Hypothalamus (tissue), 51 donors: ENCODE measurements at regions not wholly inside any gene's neighbourhood (a gene's known extent, or its start where the extent isn't known, plus 50 kb on each side); places are given as distances from the start of the nearest gene placed in this dataset.

Experiments used
- DNase-seq, 51 donors: peaks; one replicate each; lab custom pipeline; 2025; lab: John Stamatoyannopoulos, UW

DNA sequence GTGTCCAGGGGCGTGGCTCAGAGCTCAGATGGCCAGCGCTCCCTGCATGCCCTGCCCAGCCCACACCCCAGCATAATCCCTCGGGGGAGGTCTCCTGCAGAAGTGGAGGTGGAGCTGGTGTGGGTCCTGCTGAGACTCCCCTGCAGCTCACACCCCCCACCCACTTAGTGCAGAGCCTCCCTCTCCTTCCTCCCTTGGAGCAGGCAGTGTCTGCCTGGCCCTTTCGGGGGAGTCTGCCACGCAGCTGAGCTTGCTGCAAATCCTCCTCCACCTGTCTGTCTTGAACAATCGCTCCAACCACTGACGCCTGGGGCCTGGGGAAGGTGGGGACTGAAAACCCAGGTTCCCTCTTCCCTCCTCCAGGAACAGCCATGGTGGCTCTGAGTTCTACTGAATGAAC is 219.7 kb upstream of the PPP2R2D start:
- no peak for DNase-seq

DNA sequence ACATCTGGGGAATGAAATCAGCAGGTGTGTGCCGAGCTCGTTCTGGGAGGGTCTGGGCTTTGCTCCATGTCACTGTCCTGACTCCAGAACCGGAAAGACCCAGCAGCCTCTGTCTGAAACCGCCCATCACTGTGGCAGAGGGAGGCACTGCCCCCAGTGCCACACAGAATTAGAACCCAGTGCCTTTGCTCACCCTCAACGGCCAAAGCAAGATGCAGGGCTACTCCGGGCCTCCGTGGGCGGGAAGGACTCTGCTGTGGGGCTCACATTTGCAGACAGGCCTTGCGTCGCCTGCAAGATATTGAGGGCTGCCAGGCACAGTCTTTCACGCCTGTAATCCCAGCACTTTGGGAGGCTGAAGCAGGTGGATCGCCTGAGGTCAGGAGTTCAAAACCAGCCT is 219.2 kb upstream of the PPP2R2D start:
- DNase-seq = no peak

DNA sequence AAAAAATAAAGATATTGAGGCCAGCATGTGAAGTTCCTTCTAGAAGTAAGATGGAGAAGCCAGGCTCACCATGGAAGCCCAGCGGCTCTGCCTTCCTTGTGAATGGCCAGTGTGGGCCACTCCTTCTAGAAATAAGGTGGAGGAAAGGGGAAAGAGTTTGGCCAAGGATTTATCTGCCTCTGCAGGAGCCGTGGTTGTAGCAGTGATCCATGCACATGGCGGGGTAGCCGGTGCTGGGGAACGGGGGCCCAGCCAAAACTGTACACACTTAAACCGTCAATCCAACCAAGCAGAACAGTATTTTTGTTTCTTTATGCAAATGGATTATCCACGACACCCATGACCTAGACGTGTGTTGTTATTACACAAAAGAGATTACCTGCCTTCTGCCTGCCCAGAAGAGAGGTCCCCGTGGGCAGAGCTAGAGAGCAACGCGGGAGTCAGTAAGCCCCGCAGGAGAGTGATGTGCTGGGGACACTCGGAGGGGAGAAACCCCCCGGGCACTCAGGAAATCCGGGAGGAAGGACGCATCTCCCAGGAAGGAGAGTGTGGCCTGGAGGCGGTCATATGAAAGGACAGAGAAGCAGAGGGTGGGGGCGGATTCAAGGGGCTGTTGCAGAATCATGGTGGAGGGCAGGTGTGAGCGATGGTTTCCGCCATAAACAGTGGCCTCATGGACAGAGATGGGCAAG is 218.4 kb upstream of the PPP2R2D start:
- no peak for DNase-seq

DNA sequence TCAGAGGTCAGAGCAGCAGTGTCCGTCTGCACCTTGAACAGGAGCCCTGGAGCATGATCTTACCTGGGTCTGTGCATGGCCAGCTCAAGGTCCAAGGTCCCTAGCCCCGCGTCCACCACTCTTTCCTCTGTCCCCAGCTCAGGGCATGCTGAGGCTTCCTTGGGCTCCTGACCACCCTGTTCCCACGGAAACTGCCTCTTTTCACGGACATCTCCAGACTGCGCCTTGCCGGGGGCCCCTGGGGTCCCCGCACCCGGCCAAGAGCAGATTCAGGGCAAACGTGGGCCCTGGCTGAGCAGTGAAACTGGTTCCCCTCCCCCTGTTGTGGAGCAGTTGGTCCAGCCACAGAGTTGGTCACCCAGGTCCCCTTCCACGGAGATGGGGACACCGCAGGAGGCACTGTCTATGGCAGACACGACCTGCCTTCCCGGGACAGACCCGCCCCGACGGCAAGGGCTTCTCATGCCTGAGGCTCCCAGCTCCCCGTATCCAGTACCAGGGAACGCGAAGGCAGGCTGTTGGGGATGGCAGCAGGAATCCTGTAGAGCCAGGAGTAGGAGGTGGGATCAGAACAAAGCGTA is 217.4 kb upstream of the PPP2R2D start:
- DNase-seq = no peak

DNA sequence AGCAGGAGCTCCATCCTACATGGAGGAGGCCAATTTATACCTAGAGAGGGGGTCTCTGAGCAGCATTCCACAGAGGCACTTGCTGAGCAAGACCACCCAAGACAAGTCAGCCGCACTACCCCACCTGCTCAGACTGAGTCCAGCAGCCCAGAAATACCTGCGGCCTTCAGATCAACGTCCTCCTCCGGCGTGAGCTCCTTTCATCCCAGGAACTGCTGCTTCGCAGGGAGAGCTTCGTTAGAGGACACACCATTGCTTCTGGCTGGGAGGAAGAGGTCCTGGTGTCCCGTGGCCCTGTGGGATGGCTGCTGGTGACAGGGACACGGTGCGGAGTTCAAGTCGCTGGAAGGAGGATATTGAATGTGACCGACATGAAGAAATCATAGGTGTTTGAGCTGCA is 216.9 kb upstream of the PPP2R2D start:
- DNase-seq = no peak

DNA sequence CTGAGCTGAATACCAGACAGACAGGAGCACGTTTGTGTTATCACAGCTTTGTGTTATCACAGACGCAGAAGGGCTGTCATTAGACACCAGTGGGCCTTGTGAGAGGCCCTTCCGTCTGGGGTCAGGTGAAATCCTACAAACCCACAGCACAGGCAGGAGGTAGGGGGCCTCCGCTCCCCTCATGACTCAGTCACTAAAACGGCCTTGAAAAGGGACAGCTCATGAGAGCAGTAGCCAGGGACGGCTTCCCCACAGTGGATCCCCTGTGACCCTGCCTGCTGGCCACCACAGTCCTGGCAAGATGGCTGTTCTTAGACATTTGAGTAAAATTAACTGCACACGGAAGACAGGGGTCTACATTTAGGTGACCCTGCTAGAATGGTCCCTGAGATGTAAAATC is 215.8 kb upstream of the PPP2R2D start:
- no peak for DNase-seq

DNA sequence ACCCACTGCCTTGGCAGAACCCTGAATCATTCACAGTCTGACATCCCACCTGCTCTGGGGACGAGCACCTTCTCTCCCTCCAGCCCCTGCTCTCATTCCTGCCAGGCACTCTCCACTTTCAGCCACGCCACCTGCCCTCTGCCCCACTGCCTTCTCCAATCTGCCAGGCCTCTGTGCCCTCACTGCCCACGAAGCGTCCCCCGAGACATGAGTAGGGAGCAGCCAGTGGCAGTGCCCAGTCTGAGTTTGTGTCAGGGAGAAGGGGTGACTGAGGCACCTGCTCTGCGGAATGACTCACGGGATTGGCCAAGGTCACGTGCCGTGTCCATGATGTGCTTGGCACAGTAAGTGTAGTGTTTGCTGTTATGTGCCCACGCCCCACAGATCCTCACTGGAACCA is 215.2 kb upstream of the PPP2R2D start:
- no peak for DNase-seq

DNA sequence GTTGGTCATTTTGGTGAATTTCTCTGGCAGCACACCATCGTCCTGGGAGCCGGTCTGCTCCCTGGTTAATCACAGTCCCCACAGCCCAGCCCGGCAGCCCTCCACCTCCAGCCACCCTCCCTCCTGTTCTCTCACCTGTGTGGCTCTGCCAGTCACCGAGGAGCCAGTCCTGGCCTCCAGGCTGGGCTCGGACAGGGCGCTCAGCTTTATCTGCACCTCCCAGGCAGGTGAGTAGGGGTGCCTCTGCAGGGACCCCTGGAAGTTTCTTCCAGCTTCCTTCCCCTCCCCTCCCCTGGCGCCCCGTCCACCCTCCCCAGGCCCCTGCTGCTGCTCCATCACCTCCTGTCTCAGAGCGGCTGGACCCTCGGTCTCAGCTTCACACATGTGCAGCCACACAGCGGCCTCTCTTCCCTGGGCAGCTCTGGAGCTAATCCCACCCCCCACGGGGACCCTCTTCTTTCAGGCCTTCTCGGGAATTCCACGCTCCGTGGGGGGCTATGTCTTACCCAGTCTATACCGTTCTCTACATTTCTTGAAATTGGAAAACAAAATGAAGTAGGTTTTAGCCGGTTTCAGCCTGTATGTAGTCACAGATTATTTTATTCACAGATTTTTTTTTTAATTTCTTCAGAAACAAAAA is 213.9 kb upstream of the PPP2R2D start:
- DNase-seq = no peak

DNA sequence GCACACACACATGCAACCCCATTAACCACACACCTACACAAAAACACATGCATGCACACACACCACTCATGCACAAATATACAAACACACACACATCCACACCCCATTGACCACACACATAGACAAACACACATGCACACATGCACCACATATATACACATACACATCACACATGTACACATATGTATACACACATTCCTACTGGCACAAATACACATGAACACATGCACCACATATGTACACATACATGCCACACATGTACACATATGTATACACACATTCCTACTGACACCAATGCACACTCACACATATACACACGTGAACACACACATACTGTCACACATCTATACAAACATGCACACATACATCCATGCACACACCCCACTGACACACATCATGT is 212.5 kb upstream of the PPP2R2D start:
- DNase-seq = no peak

DNA sequence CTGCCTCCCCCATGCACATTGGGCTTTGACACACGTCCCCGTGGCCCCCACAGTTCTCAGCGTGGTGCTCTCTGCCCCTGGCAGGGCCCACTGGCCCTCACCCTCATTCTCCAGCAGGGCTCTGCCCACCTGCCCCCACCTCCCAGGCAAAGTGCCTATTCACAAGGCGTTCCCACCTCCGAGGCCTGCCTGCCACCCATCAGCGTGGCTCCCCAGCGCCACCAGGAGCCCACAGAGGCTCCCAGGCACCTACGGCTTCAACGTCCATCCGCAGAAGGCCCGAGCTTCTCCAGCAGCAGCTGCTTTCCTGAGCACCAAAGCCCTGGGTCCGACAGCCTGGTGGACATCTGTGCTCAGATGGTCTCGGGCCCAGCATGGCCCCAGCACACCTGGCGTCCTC is 211.8 kb upstream of the PPP2R2D start:
- DNase-seq = no peak

DNA sequence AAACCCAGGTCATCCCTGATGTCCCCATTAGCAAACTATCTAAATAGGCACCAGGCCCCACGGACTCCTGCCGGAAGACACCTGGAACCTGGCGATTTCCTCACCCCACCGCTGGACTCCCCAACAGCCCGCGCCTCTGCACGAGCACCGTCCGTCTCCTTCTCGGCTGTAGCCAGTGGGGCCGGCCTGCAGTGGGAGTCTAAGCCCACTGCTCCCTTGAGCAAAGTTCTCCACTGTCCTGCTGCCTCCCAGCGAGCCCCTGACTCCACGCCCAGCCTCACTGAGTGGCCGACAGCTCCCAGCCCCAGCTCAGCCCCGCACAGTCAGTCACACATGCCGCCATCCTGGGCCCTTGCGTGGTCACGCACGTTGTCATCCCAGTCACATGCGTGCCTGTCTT is 211.3 kb upstream of the PPP2R2D start:
- no peak for DNase-seq

DNA sequence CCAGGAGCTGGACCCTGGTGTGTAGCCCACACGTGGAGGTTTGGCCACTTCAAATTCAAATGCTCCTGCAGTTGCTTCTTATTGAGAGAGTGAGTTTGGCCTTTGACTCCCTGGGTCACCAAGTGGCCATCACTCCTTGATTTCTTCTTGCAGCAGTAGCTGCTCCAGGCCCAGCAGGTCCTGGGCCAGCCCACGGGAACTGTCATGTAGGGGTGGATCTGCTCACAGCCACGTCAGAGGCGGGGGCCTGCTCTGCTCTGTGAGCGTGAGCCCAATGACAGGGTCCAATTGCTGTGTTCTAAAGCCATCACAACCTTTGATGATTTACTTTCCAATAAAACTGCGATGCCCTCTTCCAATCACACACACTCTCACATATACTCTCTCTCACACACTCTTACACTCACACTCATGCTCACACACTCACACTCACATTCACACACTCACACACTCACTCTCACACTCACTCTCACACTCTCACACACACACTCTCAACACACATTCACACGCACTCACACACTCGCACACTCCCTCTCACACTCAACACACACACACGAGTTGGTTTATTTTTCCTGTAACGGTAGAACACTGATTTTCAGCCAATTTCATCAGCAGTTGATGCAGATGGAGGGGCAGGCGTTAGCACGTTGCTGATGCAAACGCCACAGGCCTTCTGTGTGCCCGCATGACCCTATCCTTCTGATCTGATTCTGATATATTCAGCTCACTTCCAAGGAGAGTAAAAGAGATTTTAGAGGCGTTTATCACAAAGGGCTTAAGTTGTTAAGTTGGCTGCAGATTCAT is 210.7 kb upstream of the PPP2R2D start:
- DNase-seq = no peak

DNA sequence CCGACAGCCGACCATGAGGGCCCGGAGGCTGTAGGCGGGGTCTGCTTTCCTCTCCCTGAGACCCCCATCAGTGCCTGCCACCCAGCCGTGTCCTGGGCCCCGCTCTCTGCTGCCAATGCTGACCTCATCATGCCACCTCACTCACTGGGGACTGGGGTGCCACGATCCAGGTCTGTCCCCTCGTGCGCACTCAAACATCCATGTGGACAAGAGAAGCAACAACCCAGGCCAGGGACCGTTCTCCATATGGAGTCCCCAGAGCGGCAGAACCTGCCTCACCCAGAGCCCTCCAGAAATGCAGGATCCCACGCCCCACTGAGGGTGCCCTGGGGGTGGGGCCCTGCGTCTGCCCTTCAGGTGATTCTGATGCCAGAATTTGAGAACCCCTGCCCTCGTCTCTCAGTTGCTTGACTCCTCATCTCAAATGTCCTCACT is 210.0 kb upstream of the PPP2R2D start:
- no peak for DNase-seq

DNA sequence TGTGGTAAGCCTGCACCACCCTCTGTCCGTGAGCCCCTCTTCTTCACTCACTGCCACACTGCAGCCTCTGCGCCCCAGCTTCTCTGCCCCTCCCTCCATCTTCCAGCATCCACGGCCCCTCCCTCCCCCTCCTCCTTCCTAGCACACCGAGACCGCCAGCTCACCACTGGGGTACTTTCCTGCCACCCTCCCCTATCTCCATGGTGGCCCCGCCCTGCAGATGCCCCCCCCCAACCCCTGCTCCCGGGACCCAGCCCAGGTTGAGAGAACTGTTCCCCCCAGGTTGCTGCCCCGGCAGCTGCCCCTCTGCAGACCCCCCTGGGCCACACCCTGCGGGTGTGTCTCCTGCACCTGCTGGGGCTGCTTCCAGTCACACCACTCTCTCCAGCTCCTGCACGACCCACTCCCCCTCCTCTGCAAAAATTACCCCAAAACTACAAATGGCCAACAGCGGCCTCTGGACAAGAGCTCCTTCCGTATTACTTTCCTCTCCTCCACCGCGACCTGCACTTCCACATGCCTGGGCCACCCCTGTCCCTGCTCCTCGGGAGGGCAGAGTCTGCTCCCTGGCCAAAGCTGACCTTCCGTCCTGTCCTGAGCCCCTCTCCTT is 209.2 kb upstream of the PPP2R2D start:
- DNase-seq = no peak

DNA sequence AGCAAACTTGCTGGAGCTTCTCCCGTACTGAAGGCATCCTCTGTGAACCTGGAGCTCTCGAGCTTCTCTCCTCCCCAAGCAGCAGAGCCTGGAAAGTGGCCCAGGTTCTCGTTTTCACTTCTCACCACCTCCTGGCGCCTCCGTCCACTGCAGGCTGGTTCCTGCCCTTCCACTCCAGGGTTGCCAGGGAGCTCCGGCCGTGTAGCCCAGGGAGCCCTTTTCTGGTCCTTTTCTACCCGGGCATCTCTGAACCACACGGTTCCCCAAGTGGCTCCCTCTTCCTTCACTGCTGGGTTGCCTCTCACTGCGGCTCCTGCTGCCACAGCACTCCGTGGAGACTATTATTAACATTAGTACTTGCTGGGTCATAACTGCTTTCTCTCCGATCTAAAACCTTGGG is 208.6 kb upstream of the PPP2R2D start:
- no peak for DNase-seq

DNA sequence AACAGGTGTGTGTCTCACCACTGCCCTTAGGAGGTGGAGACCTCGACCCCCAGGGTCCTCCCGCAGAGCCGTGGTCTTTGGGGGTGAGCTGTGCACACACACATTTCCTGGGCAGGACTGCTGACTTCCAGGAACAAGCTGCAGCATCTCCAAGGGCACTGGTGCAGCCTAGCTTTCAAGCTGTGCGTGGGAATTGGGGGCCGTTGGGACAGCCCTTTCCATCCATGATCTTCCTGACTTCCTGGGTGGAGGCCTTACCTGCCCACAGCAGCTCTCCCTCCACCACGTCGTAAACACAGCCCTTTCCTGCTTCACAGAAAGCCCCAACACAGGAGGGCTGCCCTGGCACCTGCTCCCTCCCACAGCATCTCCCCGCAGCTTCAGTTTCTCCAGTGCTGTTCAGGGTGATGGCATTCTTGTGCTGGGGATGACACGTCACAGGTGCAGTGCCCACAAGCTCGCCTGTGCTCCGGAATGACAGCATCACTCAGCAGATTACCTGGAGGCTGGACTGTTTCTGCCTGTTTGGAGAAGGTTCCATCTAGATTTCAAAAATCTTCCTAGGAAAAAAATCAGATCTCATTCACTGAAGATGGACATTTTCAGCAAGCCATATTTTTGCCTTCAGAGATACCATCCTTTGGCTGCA is 208.0 kb upstream of the PPP2R2D start:
- no peak for DNase-seq

DNA sequence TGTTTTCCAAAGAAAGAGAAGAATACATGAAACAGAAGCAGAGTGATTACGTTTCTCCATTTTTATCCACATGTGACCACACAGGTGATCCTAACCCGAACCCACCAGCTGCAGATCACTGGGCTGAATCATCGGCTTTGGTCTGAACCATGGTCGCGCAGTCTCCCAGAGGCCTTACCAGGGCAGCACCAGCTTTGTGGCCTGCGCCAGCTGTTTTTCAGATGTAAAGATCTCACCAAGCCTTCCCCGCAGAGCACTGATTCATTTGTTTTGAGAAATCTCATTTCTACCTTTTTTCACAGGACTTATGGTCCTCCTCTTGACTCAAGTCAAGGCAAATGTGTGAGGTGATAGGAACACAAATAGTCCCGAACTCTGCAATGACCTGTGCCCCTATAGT is 207.0 kb upstream of the PPP2R2D start:
- DNase-seq = no peak

DNA sequence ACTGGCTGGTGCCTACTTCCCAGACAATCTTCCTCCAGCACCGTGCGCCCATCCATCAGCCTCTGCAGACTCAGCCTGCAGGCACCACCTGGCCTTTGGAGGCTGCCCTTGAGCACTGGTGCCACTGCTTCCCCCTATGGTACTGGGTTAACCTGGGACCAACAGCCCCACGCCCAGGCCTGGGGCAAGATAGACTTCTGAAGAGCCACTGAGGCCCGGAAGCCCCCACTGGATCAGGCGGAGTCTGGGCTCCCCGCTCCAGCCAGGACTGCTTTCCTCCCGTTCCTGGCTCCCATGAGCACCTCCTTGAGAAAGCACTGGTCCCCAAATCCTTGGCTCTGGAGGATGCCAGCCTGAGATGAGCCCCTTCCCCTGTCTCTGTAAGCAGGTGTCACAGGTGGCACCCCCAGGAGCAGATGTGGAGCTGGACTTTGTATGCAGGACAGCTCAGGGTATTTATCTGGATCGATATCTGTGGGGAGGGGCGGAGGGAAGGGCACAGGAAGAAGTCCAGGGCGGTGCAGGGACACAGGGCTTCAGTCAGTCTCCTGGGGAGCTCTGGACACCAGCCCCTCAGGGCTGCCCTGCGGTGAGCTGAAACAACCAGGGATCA is 206.5 kb upstream of the PPP2R2D start:
- no peak for DNase-seq

DNA sequence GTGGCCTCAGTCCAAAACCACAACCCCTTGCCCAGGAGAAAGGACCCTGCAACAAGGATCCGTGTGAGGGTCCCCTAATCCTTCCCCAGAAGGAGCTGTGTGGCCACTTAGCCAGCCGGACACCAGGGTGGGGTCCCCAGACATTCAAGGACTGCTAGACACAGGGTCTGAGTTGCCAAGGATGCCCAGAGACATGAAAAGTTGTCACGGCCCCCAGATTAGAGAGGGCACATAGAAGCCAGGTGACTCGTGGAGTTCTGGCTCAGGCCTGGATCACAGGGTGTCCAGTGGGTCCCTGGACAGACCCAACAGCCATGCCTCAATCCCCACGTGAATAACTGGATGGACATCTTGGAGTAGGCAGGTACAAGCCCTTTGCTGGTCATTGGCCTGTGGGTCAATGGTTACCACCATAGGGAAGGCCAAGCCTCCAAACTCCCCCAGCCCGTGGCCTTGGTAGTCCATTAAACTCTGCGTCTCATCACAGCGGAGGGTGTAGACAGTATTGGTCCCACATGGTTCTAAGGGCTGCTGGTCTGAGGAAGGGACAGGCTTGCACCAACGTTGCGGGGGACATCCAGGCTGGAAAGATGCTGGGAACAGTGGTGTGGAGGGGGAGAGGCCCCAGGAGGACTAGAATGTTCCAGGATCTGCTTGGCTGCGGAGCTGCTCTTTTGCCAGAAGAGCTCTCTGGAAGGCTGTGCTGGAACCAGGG is 205.9 kb upstream of the PPP2R2D start:
- DNase-seq = no peak
